ENCODE measurements at regions not wholly inside any gene's neighbourhood (a gene's known extent, or its start where the extent isn't known, plus 50 kb on each side); places are given as distances from the start of the nearest gene placed in this dataset.

DNA sequence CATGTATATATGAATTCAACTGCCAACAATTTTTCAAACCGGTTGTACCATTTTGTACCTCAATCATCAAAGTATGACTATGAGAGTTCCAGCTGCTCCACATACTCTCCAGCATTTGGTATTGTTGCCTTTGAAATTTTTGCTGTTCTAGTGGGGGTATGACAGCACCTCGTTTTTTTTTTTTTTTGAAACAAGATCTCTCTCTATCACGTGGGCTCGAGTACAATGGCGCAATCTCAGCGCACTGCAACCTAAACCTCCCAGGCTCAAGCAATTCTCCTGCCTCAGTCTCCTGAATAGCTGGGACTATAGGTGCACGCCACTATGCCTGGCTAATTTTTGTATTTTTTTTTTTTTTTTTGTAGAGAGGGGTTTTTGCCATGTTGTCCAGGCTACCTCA, 144.7 kb upstream of the JARID2 start:
- TF ChIP-seq ZNF114 (CRISPR knock-in tag; IDR thresholded peaks at IDR 0.05) (no peak), EZH2 (IDR thresholded peaks at IDR 0.05; ENCODE audit: low read depth, unreplicated experiment) (no peak), CREB1 (CRISPR knock-in tag; IDR thresholded peaks at IDR 0.05; ENCODE audit: low read depth) (no peak), EZH2phosphoT487 (IDR thresholded peaks at IDR 0.05; ENCODE audit: unreplicated experiment) (no peak), POLR2AphosphoS5 (IDR thresholded peaks at IDR 0.05; ENCODE audit: low read depth) (no peak)
- TF ChIP-seq, protein P1, sequence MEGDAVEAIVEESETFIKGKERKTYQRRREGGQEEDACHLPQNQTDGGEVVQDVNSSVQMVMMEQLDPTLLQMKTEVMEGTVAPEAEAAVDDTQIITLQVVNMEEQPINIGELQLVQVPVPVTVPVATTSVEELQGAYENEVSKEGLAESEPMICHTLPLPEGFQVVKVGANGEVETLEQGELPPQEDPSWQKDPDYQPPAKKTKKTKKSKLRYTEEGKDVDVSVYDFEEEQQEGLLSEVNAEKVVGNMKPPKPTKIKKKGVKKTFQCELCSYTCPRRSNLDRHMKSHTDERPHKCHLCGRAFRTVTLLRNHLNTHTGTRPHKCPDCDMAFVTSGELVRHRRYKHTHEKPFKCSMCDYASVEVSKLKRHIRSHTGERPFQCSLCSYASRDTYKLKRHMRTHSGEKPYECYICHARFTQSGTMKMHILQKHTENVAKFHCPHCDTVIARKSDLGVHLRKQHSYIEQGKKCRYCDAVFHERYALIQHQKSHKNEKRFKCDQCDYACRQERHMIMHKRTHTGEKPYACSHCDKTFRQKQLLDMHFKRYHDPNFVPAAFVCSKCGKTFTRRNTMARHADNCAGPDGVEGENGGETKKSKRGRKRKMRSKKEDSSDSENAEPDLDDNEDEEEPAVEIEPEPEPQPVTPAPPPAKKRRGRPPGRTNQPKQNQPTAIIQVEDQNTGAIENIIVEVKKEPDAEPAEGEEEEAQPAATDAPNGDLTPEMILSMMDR (conservative IDR thresholded peaks at IDR 0.05; ENCODE audit: low read depth in 2 of 2) = no peak
- TF ChIP-seq, protein P2, sequence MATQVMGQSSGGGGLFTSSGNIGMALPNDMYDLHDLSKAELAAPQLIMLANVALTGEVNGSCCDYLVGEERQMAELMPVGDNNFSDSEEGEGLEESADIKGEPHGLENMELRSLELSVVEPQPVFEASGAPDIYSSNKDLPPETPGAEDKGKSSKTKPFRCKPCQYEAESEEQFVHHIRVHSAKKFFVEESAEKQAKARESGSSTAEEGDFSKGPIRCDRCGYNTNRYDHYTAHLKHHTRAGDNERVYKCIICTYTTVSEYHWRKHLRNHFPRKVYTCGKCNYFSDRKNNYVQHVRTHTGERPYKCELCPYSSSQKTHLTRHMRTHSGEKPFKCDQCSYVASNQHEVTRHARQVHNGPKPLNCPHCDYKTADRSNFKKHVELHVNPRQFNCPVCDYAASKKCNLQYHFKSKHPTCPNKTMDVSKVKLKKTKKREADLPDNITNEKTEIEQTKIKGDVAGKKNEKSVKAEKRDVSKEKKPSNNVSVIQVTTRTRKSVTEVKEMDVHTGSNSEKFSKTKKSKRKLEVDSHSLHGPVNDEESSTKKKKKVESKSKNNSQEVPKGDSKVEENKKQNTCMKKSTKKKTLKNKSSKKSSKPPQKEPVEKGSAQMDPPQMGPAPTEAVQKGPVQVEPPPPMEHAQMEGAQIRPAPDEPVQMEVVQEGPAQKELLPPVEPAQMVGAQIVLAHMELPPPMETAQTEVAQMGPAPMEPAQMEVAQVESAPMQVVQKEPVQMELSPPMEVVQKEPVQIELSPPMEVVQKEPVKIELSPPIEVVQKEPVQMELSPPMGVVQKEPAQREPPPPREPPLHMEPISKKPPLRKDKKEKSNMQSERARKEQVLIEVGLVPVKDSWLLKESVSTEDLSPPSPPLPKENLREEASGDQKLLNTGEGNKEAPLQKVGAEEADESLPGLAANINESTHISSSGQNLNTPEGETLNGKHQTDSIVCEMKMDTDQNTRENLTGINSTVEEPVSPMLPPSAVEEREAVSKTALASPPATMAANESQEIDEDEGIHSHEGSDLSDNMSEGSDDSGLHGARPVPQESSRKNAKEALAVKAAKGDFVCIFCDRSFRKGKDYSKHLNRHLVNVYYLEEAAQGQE (IDR thresholded peaks at IDR 0.05; ENCODE audit: unreplicated experiment) = no peak
